ENCODE measurements at regions not wholly inside any gene's neighbourhood (a gene's known extent, or its start where the extent isn't known, plus 50 kb on each side); places are given as distances from the start of the nearest gene placed in this dataset.

DNA sequence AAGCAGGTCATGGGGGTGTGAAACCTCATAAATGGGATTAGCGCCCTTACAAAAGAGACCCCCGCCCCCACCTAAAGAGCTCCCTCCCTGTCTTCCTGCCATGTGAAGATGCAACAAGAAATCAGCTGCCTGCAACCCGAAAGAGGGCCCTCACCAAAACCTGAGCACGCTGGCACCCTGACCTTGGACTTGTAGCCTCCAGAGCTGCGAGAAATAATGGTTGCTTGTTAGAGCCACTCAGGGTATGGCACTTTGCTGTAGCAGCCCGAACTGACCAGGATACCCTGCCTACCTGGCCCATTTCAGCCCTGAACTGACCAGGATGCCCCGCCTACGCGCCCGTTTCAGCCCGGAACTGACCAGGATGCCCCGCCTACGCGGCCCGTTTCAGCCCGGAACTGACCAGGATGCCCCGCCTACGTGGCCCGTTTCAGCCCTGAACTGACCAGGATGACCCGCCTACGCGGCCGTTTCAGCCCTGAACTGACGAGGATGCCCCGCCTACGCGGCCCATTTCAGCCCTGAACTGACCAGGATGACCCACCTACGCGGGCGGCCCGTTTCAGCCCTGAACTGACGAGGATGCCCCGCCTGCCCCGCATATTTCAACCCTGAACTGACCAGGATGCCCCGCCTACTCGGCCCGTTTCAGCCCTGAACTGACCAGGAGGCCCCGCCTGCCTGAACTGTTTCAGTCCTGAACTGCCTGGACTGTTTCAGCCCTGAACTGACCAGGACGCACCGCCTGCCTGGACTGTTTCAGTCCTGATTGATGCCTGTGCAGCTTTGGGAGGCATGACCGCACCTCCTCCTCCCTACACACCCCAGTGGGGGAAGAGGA, 120.0 kb downstream of the UQCRFS1 start:
- Mint-ChIP-seq H3K27ac (no peak overlapping the region), H3K36me3 (ENCODE audit: low read depth) (no peaks in the 10 kb centered on the region), H3K4me1 (no peaks in the 10 kb centered on the region), H3K27me3 (no peaks in the 10 kb centered on the region), H3K4me3 (no peak overlapping the region), H3K9me3 (ENCODE audit: low read depth) (no peaks in the 10 kb centered on the region)
- intact Hi-C loops (cut with DNase I, micrococcal nuclease), result no loop called here
- CTCF ChIA-PET, result interaction anchor here (0.7 kb wide), 2 partner anchors 9 to 28 kb away, joined by 3 read pairs; no protein-coding TSS in a partner anchor
- POLR2A ChIA-PET, result no interaction called here
- ATAC-seq (no peak), DNase-seq (no peak)

DNA sequence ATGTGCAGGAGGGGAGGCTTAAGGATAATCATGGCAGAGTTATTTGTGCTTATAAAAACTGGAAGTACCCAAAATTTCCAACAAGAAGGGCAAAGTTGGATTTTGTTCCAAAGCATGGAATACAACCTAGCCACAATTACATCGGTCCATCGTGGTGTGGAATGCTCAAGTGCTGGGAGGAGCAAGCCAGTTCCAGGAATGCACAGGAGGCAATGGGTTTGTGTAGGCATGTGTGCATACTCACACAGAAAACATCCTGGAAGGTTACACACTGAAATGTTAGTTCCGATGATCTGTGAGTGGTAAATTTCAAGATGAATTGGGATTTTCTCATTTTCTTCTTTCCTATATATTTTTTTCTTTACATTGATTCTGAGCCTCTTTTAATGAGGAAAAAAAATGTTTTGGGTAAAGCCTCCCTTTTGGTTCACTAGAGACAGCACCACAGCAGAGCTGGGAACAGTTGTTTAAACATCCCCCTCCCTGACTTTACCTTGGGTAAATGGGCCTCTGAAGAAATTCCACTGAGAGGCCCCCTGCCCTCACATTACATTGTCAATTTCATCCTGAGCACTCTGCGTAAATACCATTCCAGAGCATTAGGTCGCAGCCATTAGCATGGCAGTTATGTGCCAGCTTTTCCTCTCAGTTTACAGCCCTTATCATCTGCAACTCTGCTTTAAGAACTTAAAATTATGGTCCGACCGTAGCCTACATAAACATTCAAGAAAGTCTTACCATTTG, 122.0 kb downstream of the UQCRFS1 start:
- Mint-ChIP-seq H3K27ac (no peak overlapping the region), H3K4me3 (no peak overlapping the region), H3K4me1 (no peaks in the 10 kb centered on the region), H3K9me3 (ENCODE audit: low read depth) (no peaks in the 10 kb centered on the region), H3K36me3 (ENCODE audit: low read depth) (no peaks in the 10 kb centered on the region), H3K27me3 (no peaks in the 10 kb centered on the region)
- intact Hi-C loops (cut with DNase I, micrococcal nuclease), result no loop called here
- DNase-seq (no peak), ATAC-seq (no peak)
- ChIA-PET CTCF (interaction anchor here (0.6 to 0.9 kb wide), 3 partner anchors 36 to 234 kb away, joined by 3 read pairs; no protein-coding TSS in a partner anchor), POLR2A (no interaction called here)

DNA sequence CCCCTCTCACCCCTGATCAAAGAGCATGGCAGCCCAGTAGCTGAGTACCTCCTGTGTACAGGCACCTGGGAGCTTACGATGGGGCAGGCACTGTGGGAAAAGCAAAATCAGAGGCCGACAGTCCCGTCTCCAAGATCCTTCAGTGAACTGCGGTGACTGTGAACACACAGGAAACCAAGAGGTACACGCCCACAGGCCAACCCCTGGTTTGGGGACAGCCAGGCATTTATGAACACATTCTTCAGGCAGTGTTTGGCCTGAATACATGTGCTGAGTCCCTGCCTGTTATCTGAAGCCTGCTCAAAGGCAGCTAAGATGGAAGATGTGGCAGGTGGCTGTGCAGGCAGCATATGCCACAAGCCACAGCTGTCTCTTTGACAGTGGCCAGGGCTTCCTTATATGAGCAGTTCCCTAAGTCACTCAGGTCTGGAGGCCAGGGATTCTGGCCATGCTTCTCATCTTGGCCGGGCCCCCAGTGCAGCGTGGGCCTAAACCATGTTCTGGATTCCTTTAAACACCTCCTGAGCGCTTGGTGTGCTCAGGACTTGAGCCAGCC, 123.6 kb downstream of the UQCRFS1 start:
- Mint-ChIP-seq H3K36me3 (ENCODE audit: low read depth) (no peaks in the 10 kb centered on the region), H3K9me3 (ENCODE audit: low read depth) (no peaks in the 10 kb centered on the region), H3K4me3 (no peak overlapping the region), H3K27me3 (no peaks in the 10 kb centered on the region), H3K4me1 (no peaks in the 10 kb centered on the region), H3K27ac (no peak overlapping the region)
- DNase-seq (no peak), ATAC-seq (no peak)
- intact Hi-C loops (cut with DNase I, micrococcal nuclease), result loop anchor here in 1 of 2 experiments (10.0 kb wide), 1 partner anchor 175 kb away; no protein-coding TSS in a partner anchor
- CTCF ChIA-PET, result no interaction called here
- POLR2A ChIA-PET, result interaction anchor here (0.7 kb wide), 1 partner anchor 1854 kb away, joined by 3 read pairs; no protein-coding TSS in a partner anchor

DNA sequence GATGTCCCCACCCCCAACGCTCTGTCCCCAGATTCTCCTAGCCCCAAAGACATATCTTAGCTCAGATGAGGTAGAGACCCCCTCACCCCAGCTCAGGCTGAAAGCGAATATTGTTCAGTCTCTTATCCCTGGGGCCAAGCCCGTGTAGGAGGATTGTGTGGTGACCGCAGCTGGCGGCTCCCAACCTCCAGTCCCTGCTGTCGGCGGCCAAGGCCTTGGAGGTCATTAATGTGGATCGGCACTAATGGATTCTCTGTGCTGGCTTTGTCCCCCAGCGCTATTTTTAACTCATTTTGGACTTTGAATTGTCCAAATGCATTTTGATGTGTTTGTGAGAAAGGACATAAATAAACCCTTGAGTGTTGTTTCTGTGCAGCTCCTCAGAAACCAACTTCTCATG, 124.2 kb downstream of the UQCRFS1 start:
- CTCF ChIA-PET, result no interaction called here
- ATAC-seq (no peak), DNase-seq (no peak)
- H3K27ac Mint-ChIP-seq, result no peak overlapping the region
- H3K9me3 Mint-ChIP-seq (ENCODE audit: low read depth), result no peaks in the 10 kb centered on the region
- POLR2A ChIA-PET, result no interaction called here
- H3K36me3 Mint-ChIP-seq (ENCODE audit: low read depth), result no peaks in the 10 kb centered on the region
- H3K4me3 Mint-ChIP-seq, result no peak overlapping the region
- H3K27me3 Mint-ChIP-seq, result no peaks in the 10 kb centered on the region
- H3K4me1 Mint-ChIP-seq, result no peaks in the 10 kb centered on the region
- intact Hi-C loops (cut with DNase I, micrococcal nuclease), result loop anchor here in 1 of 2 experiments (10.0 kb wide), 1 partner anchor 176 kb away; no protein-coding TSS in a partner anchor

DNA sequence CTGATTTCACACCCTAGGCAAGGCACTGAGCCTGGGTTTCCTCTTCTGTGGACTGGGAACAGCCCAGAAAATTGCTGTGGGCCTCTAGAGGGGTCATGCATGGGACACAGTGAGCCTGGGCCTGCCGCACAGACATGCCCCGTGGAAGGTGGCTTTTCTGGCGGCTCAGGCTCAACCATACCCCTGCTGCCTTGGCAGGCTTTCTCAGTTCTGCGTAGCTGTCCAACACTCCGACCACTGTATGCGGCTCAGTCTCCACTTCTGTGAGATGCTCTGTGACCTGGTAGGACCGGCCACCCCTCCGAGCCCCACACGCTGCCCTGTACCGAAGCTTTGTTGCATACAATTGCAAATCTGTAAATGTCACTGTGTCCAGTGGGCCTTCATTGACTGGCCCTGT, 126.3 kb downstream of the UQCRFS1 start:
- H3K4me3 Mint-ChIP-seq, result no peak overlapping the region
- no peaks in the 10 kb centered on the region for H3K36me3 Mint-ChIP-seq (ENCODE audit: low read depth)
- no peaks in the 10 kb centered on the region for H3K9me3 Mint-ChIP-seq (ENCODE audit: low read depth)
- intact Hi-C loops (cut with DNase I, micrococcal nuclease), result loop anchor here in 1 of 2 experiments (10.0 kb wide), 1 partner anchor 178 kb away; no protein-coding TSS in a partner anchor
- no peak overlapping the region for H3K27ac Mint-ChIP-seq
- H3K4me1 Mint-ChIP-seq, result no peaks in the 10 kb centered on the region
- DNase-seq (no peak), ATAC-seq (no peak)
- no peaks in the 10 kb centered on the region for H3K27me3 Mint-ChIP-seq
- CTCF ChIA-PET, result no interaction called here
- POLR2A ChIA-PET, result no interaction called here

DNA sequence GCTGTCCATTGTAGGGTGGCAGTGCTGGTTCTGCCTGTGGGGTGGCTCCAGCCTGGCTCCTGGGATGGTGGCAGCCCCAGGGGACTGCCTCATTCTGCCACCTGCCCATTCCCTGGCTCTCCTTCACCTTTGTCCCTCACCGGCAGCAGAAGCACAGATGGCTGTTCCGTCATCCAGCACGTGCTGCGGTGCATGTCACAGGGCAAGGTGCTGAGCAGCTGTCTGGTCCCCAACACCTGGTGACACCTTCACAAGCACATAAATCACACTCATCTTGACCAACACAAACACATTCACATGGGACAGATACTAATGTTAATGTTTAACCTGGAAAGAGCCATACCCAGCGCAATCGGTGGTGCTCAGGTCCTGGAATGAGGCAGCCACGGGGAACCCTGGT, 126.8 kb downstream of the UQCRFS1 start:
- no peak for DNase-seq
- intact Hi-C loops (cut with DNase I, micrococcal nuclease), result loop anchor here in 1 of 2 experiments (10.0 kb wide), 1 partner anchor 179 kb away; no protein-coding TSS in a partner anchor
- Mint-ChIP-seq H3K27ac (no peak overlapping the region), H3K27me3 (no peaks in the 10 kb centered on the region), H3K9me3 (ENCODE audit: low read depth) (no peaks in the 10 kb centered on the region), H3K4me3 (no peak overlapping the region), H3K36me3 (ENCODE audit: low read depth) (no peaks in the 10 kb centered on the region), H3K4me1 (no peaks in the 10 kb centered on the region)
- ChIA-PET POLR2A (no interaction called here), CTCF (no interaction called here)
- ATAC-seq, result no peak

DNA sequence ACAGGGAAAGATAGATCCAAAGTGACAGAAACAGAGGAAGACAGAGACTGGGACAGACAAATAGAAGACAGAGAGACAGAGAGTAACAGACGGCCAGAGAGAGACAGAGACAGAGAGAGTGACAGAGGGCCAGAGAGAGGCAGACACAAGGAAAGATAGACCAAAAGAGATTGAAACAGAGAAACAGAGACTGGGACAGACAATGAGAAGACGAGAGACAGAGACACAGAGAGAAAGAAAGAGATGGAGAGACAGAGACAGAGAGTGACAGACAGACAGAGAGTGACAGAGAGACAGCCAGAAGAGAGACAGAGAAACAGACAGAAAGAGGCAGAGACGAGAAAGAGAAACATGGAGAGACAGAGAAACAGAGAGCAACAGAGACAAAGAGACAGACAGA, 127.3 kb downstream of the UQCRFS1 start:
- CTCF ChIA-PET, result no interaction called here

DNA sequence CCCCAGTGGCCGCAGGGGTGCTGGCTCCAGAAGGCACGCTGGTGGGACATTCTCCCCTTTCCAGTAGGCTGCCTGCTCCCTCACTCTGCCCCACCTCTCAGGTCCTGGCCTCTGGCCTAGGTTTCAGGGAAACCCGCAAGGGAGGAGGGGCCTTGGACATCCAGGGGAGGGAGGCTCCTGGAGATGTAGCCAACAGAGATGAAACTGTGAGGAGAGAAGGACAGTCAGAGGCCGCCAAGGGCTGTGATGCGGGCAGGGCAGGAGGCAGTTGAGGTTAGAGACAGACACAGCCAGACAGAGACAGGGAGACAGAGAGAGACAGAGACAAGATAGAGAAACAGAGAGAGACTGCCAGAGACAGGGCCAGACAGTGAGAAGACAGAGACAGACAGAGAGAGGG, 127.7 kb downstream of the UQCRFS1 start:
- H3K27me3 Mint-ChIP-seq, result no peaks in the 10 kb centered on the region
- ATAC-seq, result no peak
- no peaks in the 10 kb centered on the region for H3K9me3 Mint-ChIP-seq (ENCODE audit: low read depth)
- DNase-seq, result no peak
- H3K4me1 Mint-ChIP-seq, result no peaks in the 10 kb centered on the region
- intact Hi-C loops (cut with DNase I, micrococcal nuclease), result loop anchor here in 1 of 2 experiments (10.0 kb wide), 1 partner anchor 180 kb away; no protein-coding TSS in a partner anchor
- H3K27ac Mint-ChIP-seq, result no peak overlapping the region
- ChIA-PET CTCF (no interaction called here), POLR2A (no interaction called here)
- H3K36me3 Mint-ChIP-seq (ENCODE audit: low read depth), result no peaks in the 10 kb centered on the region
- H3K4me3 Mint-ChIP-seq, result no peak overlapping the region

More for the DNA sequence above, 127.3 kb downstream of the UQCRFS1 start:
- POLR2A ChIA-PET, result no interaction called here
- no peak for ATAC-seq
- Mint-ChIP-seq H3K4me3 (no peak overlapping the region), H3K27ac (no peak overlapping the region), H3K9me3 (ENCODE audit: low read depth) (no peaks in the 10 kb centered on the region), H3K27me3 (no peaks in the 10 kb centered on the region), H3K4me1 (no peaks in the 10 kb centered on the region), H3K36me3 (ENCODE audit: low read depth) (no peaks in the 10 kb centered on the region)
- DNase-seq, result no peak
- intact Hi-C loops (cut with DNase I, micrococcal nuclease), result loop anchor here in 1 of 2 experiments (10.0 kb wide), 1 partner anchor 179 kb away; no protein-coding TSS in a partner anchor

DNA sequence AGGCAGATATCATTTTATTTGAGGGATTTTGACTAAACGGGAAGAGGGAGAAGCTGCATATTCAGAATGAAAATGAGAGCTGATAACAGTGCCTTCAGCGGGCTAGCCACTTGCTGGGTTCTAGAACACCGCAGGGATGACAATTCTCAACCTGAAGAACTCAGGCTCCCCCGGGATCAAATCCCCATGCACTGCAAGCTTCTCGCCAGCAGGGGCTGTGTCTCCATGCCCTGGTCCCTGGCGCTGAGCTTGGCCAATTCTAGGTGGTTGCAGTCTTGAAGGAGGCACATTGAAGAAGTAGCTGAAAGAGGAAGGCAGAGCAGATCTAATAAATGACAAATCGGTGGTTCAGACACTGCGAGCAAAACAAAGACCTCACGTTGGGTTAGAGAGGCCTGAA, 128.7 kb downstream of the UQCRFS1 start:
- Mint-ChIP-seq H3K4me3 (no peak overlapping the region), H3K27ac (no peak overlapping the region), H3K36me3 (ENCODE audit: low read depth) (no peaks in the 10 kb centered on the region), H3K27me3 (no peaks in the 10 kb centered on the region), H3K4me1 (no peaks in the 10 kb centered on the region), H3K9me3 (ENCODE audit: low read depth) (no peaks in the 10 kb centered on the region)
- ChIA-PET CTCF (interaction anchor here (0.6 to 1.7 kb wide), 4 partner anchors 9 to 176 kb away, joined by 3 to 4 read pairs (median 3); no protein-coding TSS in a partner anchor), POLR2A (no interaction called here)
- intact Hi-C loops (cut with DNase I, micrococcal nuclease), result loop anchor here in 1 of 2 experiments (10.0 kb wide), 1 partner anchor 181 kb away; no protein-coding TSS in a partner anchor
- ATAC-seq (no peak), DNase-seq (peak; percentile 17)

DNA sequence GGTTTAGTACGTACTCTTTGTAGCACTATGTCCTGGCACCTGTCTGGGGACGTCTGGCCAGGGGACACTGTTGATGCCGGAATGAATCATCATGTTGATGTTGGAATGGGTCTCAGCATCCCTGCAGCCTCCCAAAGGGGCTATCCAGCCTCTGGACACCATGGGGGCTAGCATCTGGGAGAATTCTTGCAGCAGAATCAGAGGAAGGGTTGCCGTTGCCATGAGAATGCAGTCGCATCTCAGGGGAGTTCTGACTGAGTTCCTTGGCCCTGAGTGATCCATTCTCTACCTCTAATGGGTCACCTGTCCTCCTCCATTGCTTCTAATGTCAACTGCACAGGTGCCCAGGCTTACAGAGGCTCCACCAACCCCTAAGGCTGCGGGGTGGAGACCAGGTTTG, 129.1 kb downstream of the UQCRFS1 start:
- Mint-ChIP-seq H3K9me3 (ENCODE audit: low read depth) (no peaks in the 10 kb centered on the region), H3K36me3 (ENCODE audit: low read depth) (no peaks in the 10 kb centered on the region), H3K4me1 (no peaks in the 10 kb centered on the region), H3K4me3 (no peak overlapping the region), H3K27ac (no peak overlapping the region), H3K27me3 (no peaks in the 10 kb centered on the region)
- no peak for DNase-seq
- intact Hi-C loops (cut with DNase I, micrococcal nuclease), result loop anchor here in 1 of 2 experiments (10.0 kb wide), 1 partner anchor 181 kb away; no protein-coding TSS in a partner anchor
- ChIA-PET POLR2A (no interaction called here), CTCF (interaction anchor here (0.6 to 1.7 kb wide), 3 partner anchors 9 to 177 kb away, joined by 3 to 4 read pairs (median 3); no protein-coding TSS in a partner anchor)
- ATAC-seq, result no peak

DNA sequence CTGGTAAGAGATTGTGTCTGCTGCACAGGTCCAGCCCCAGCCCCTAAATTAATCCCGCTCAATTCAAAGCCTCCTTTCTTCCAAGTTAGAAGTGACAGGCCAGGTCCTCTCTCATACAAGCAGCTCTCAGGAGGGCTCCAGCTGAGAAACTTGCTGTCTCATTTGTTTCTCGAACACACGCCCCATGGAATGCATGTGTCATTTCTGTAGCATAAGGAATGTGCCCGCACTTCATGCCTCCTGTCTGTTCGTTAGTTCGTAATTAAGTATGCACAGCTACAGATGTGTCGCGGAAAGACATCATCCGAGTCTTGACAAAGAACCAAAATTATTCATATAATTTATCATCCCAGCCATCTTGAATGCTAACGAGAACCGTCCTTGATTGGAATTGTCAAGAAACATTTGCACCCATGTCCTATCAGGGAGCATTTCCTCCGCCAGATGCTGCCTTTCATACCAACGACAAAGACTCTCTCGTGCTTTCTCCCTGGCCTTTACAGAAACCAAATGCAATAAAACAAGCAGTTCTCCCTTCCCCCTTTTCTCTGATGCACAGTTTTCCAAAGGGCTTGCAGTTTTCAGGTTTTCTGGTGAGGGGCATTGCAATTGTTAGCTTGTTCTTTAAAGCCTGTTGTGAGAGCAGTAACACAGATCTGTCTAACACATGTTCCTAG, 133.5 kb downstream of the UQCRFS1 start:
- intact Hi-C loops (cut with DNase I, micrococcal nuclease), result loop anchor here in 1 of 2 experiments (10.0 kb wide), 1 partner anchor 185 kb away; no protein-coding TSS in a partner anchor
- no peak for DNase-seq
- H3K27ac Mint-ChIP-seq, result no peak overlapping the region
- H3K4me1 Mint-ChIP-seq, result no peaks in the 10 kb centered on the region
- H3K9me3 Mint-ChIP-seq (ENCODE audit: low read depth), result no peaks in the 10 kb centered on the region
- no peak overlapping the region for H3K4me3 Mint-ChIP-seq
- ChIA-PET CTCF (no interaction called here), POLR2A (no interaction called here)
- H3K36me3 Mint-ChIP-seq (ENCODE audit: low read depth), result no peaks in the 10 kb centered on the region
- no peaks in the 10 kb centered on the region for H3K27me3 Mint-ChIP-seq
- ATAC-seq, result no peak
